Breast epithelium (tissue), 3 donors: ENCODE measurements at regions not wholly inside any gene's neighbourhood (a gene's known extent, or its start where the extent isn't known, plus 50 kb on each side); places are given as distances from the start of the nearest gene placed in this dataset.

ENCODE experiments used
- CTCF ChIP-seq, 3 donors: fragments of 450-650 bp; IDR thresholded peaks; one replicate each; pipeline ENCODE4 v1.5.1; 2016 to 2017; ENCODE audit warnings: antibody characterized with exemption in 3 of 3, mild to moderate bottlenecking in 3 of 3, moderate library complexity in 3 of 3
- POLR2AphosphoS5 ChIP-seq, 3 donors: sonication (generic); formaldehyde crosslinking; IDR thresholded peaks; one replicate each; pipeline ENCODE4 v1.6.1; 2017; ENCODE audit warnings: antibody characterized with exemption in 3 of 3

DNA sequence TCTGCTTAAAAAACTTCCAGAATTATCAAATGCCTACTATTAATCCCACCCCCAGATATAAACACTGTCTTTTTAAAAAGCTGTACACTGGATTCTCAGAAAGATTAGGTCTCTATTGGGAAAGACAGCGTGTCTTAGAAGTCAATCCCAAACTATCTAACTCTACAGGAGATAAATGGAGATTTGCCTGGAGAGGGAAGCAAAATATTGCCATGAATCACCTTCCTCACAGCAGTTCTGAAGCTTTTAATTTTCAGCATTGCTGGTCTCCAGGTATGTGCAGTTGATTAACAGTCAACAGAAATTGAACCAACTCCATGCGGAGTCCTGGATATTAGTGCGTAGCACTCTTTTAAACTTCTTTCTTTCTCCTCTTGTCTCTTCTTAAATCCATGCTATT lies 122.2 kb downstream of the DSC3 start:
- TF ChIP-seq CTCF (IDR thresholded peaks at IDR 0.05) (no peak), POLR2AphosphoS5 (IDR thresholded peaks at IDR 0.05) (no peak)
